Nephron progenitor cell (in vitro differentiated cells): ENCODE measurements at regions not wholly inside any gene's neighbourhood (a gene's known extent, or its start where the extent isn't known, plus 50 kb on each side); places are given as distances from the start of the nearest gene placed in this dataset.

Experiments
- DNase-seq: peaks from one replicate; pipeline ENCODE4 v3.0.0; 2021
- H3K27ac Mint-ChIP-seq: 2 replicates; pipeline ENCODE4 v1.8.0; 2021; ENCODE audit warnings: mild to moderate bottlenecking, moderate library complexity, mixed read lengths
- H3K27me3 Mint-ChIP-seq: 2 replicates; pipeline ENCODE4 v1.8.0; 2021; ENCODE audit warnings: mild to moderate bottlenecking, low read depth, mixed read lengths; ENCODE audit not compliant: poor library complexity
- H3K36me3 Mint-ChIP-seq: 2 replicates; pipeline ENCODE4 v1.8.0; 2021; ENCODE audit warnings: low read depth, mixed read lengths
- H3K4me1 Mint-ChIP-seq: 2 replicates; pipeline ENCODE4 v1.8.0; 2021; ENCODE audit warnings: mixed read lengths
- H3K4me3 Mint-ChIP-seq: 2 replicates; pipeline ENCODE4 v1.8.0; 2021; ENCODE audit warnings: mild to moderate bottlenecking, moderate library complexity, mixed read lengths
- H3K9me3 Mint-ChIP-seq: 2 replicates; pipeline ENCODE4 v1.8.0; 2021; ENCODE audit warnings: mild to moderate bottlenecking, moderate library complexity, mixed read lengths
- TF ChIP-seq, protein P1 (sequence below): fragments of 200-600 bp; sonication (generic); IDR thresholded peaks from 2 replicates; pipeline ENCODE4 v1.5.0; 2021; ENCODE audit warnings: antibody characterized with exemption

DNA sequence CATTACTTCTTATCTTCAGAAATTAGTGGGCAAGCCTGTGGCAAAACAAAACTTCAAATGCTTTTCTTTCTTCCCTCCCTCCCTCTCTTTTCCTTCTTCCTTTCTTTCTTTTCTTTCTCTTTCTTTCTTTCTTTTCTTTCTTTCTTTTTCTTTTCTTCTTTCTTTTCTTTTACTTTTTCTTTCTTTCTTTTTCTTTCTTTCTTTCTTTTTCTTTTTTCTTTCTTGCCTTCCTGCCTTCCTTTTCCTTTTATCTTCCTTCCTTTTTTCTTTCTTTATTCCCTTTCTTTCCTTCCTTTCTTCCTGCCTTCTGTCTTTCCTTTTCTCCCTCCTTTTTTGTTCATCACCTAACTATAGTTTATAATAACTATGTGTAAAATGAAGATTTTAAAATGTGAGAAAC, 295.1 kb downstream of the SMOC2 start:
- TF ChIP-seq, protein P1, sequence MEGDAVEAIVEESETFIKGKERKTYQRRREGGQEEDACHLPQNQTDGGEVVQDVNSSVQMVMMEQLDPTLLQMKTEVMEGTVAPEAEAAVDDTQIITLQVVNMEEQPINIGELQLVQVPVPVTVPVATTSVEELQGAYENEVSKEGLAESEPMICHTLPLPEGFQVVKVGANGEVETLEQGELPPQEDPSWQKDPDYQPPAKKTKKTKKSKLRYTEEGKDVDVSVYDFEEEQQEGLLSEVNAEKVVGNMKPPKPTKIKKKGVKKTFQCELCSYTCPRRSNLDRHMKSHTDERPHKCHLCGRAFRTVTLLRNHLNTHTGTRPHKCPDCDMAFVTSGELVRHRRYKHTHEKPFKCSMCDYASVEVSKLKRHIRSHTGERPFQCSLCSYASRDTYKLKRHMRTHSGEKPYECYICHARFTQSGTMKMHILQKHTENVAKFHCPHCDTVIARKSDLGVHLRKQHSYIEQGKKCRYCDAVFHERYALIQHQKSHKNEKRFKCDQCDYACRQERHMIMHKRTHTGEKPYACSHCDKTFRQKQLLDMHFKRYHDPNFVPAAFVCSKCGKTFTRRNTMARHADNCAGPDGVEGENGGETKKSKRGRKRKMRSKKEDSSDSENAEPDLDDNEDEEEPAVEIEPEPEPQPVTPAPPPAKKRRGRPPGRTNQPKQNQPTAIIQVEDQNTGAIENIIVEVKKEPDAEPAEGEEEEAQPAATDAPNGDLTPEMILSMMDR = no peak
- Mint-ChIP-seq H3K27me3 (no peaks in the 10 kb centered on the region), H3K27ac (no peak overlapping the region), H3K4me3 (no peak overlapping the region), H3K36me3 (peaks cover 9% of the 10 kb centered on the region), H3K4me1 (no peaks in the 10 kb centered on the region), H3K9me3 (peaks cover 41% of the 10 kb centered on the region)
- no peak for DNase-seq

DNA sequence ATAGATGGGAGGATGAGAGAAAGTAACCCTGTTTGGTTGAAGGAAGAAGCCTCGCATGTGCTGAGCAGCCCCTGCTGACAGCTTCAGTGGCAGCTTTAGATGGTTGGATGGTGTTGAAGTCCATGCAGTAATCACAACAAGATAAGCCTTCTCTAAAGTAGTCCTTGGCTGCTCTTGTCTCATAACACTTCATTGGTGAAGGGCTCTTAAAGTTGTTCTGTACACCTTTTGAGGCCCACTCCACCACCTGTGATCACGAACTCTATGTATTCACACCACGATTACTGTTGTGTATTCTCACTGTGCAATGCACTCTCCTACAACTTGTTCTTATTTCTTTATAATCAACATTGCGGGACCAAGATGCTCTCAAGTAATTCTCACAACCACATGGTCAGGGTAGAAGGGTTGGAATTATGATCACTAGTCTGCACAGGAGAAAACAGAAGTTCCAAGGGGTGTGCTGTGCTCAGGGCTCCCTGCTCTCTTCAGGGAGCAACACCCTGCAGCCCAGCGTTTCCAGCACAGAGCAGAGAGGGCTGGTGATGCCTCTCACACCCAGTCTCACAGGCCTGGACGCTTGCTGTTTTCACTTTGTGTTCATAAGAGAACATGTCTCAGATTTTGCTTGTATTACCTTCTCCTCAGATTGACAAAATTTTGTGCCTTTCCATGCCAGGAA, 294.4 kb downstream of the SMOC2 start:
- peaks cover 35% of the 10 kb centered on the region for H3K9me3 Mint-ChIP-seq
- no peak for DNase-seq
- no peak overlapping the region for H3K27ac Mint-ChIP-seq
- no peaks in the 10 kb centered on the region for H3K4me1 Mint-ChIP-seq
- H3K36me3 Mint-ChIP-seq = peaks cover 9% of the 10 kb centered on the region
- TF ChIP-seq, protein P1 = no peak
- no peak overlapping the region for H3K4me3 Mint-ChIP-seq
- no peaks in the 10 kb centered on the region for H3K27me3 Mint-ChIP-seq

DNA sequence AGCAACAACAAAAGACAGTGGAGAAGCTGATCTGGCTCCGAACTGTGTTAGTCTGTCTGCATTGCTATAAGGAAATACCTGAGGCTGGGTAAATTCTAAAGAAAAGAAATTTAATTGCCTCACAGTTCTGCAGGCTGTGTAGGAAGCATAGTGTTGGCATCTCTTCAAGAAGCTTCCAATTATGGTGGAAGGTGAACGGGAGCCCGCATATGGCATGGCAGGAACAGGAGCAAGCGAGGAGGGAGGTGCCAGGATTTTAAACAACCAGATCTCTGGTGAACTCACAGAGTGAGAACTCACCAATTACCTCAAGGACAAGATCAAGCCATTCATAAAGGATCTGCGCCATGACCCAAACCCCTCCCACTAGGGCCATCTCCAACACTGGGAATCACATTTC, 293.5 kb downstream of the SMOC2 start:
- Mint-ChIP-seq H3K27ac (no peak overlapping the region), H3K4me1 (no peaks in the 10 kb centered on the region), H3K4me3 (no peak overlapping the region), H3K27me3 (peaks cover 6% of the 10 kb centered on the region), H3K9me3 (peaks cover 26% of the 10 kb centered on the region), H3K36me3 (peaks cover 9% of the 10 kb centered on the region)
- no peak for DNase-seq
- TF ChIP-seq, protein P1 = no peak

DNA sequence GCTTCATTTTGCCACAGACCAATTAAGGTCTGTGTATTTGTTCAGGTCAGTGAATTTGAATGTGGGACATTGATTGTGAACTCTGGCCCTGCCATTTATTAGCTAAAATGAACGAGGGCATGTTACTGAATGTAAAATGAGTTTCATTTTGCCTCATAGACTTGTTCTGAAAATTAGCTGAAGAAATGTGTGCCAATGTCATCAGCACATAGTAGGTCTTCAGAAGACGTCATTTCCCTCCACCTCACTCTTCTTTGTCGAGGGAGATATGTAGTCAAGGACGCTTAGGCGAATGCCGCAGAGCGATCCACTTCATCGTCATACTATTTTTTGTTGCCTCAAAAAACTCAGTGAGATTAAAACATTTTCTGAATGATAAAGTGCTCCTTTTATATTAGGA, 291.7 kb downstream of the SMOC2 start:
- no peaks in the 10 kb centered on the region for H3K36me3 Mint-ChIP-seq
- H3K27ac Mint-ChIP-seq = no peak overlapping the region
- no peaks in the 10 kb centered on the region for H3K4me1 Mint-ChIP-seq
- no peak overlapping the region for H3K4me3 Mint-ChIP-seq
- H3K27me3 Mint-ChIP-seq = peaks cover 6% of the 10 kb centered on the region
- H3K9me3 Mint-ChIP-seq = peaks cover 15% of the 10 kb centered on the region
- no peak for DNase-seq
- TF ChIP-seq, protein P1 = no peak

DNA sequence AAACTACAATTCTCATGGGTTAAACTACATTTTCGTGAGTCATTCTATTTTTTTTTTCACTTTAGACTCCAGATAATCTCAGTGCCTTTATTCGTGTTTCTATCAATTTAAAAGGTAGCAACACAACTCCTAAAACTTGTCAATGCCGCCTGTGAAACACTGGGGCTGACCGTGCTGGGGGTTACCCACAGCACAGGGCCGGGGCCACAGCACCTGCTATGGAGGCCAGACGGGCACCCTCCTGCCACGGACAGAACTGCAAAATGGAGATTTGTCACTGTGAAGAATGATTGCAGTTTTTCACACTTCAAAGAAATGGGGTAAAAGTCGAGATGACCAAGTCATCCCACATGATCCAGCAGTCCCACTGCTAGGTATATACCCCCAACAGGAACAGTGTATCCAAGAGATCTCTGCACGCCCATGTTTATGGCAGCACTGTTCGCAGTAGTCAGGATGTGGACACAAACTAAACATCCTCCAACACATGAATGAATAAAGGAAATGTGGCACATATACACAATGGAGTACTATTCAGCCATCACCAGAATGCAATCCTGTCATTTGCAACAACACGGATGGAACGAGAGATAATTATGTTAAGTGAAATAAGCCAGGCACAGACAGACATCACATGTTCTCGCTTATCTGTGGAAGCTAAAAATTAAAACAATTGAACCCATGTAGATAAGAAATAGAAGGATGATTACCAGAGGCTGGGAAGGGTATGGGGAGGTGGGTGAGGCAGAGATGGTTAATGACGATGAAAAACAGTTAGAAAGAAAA, 290.1 kb downstream of the SMOC2 start:
- Mint-ChIP-seq H3K9me3 (no peaks in the 10 kb centered on the region), H3K4me3 (no peak overlapping the region), H3K36me3 (no peaks in the 10 kb centered on the region), H3K27ac (no peak overlapping the region), H3K4me1 (peaks cover 3% of the 10 kb centered on the region), H3K27me3 (peaks cover 6% of the 10 kb centered on the region)
- TF ChIP-seq, protein P1 = no peak
- DNase-seq = no peak

DNA sequence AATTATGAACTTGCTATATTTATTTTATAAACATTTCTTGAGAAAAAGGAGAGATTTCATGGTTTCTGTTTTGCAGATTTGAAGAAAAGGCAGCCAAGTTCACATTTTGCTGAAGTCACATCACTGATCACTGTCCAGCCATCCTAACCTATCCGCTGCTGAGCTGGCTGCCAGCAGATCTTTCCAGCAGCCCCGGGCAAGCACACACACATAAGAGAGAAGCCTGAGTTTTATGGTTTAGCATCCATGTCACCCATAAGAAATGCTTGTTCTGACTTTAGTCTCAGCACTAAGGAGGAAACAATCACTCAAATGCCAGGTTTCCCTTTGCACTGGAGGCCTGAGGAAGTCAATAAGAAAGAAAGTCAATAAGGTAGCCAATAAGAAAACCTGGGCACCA, 287.1 kb downstream of the SMOC2 start:
- DNase-seq = no peak
- H3K27ac Mint-ChIP-seq = no peak overlapping the region
- H3K9me3 Mint-ChIP-seq = peaks cover 23% of the 10 kb centered on the region
- no peak overlapping the region for H3K4me3 Mint-ChIP-seq
- H3K4me1 Mint-ChIP-seq = peaks cover 10% of the 10 kb centered on the region
- H3K27me3 Mint-ChIP-seq = peaks cover 6% of the 10 kb centered on the region
- TF ChIP-seq, protein P1 = no peak
- H3K36me3 Mint-ChIP-seq = peaks cover 6% of the 10 kb centered on the region
